IMR-90 (cell line): ENCODE measurements at regions not wholly inside any gene's neighbourhood (a gene's known extent, or its start where the extent isn't known, plus 50 kb on each side); places are given as distances from the start of the nearest gene placed in this dataset.

Experiments
- ATAC-seq: fragments of 200-7000 bp; cut with Tn5 transposase; 2 replicates; pipeline ENCODE4 v1.9.1; 2020; ENCODE audit warnings: low read depth, mild to moderate bottlenecking, moderate library complexity
- BruUV-seq: library from RNA; stranded (reverse); fragments of 400-500 nt; replicated peaks from 2 replicates; lab custom pipeline; 2021; lab: Mats Ljungman, UMichigan
- CTCF ChIA-PET: fragments of 300-600 bp; formaldehyde crosslinking; extraction: SDS; loops from one replicate; lab custom pipeline; 2021; ENCODE audit warnings: antibody characterized with exemption; lab: Yijun Ruan, JAX
- POLR2A ChIA-PET: fragments of 300-600 bp; sonication (Branson Sonifier 250); formaldehyde crosslinking; loops from one replicate; lab custom pipeline; 2022; ENCODE audit warnings: antibody characterized with exemption; ENCODE audit not compliant: unreplicated experiment; lab: Charles Lee
- DNase-seq: peaks from one replicate; pipeline ENCODE4 v3.0.0; 2013
- H2AFZ ChIP-seq: replicated peaks from 2 replicates; pipeline ENCODE3; 2013; ENCODE audit warnings: low read length, mild to moderate bottlenecking; ENCODE audit not compliant: poor library complexity
- H2AK5ac ChIP-seq: 2 replicates; pipeline ENCODE4 v1.6.1; 2013; ENCODE audit warnings: low read depth, low read length, inconsistent platforms
- H2AK9ac ChIP-seq: replicated peaks from 2 replicates; pipeline ENCODE3; 2013; ENCODE audit warnings: mild to moderate bottlenecking, low read depth, low read length, moderate library complexity; ENCODE audit not compliant: poor library complexity
- H2BK120ac ChIP-seq: 2 replicates; pipeline ENCODE4 v1.6.1; 2013; ENCODE audit warnings: low read depth, low read length, inconsistent platforms
- H2BK15ac ChIP-seq: 3 replicates; pipeline ENCODE4 v1.6.1; 2013; ENCODE audit warnings: low read depth, low read length, inconsistent platforms
- H2BK20ac ChIP-seq: 2 replicates; pipeline ENCODE4 v1.6.1; 2013; ENCODE audit warnings: low read depth, mild to moderate bottlenecking, inconsistent platforms, low read length, moderate library complexity
- H2BK5ac ChIP-seq: 2 replicates; pipeline ENCODE4 v1.6.1; 2013; ENCODE audit warnings: mild to moderate bottlenecking, low read depth, low read length, inconsistent platforms; ENCODE audit not compliant: poor library complexity, severe bottlenecking
- H3K14ac ChIP-seq: replicated peaks from 2 replicates; pipeline ENCODE4 v1.6.1; 2013; ENCODE audit warnings: low read depth, low read length, inconsistent platforms
- H3K18ac ChIP-seq: 2 replicates; pipeline ENCODE4 v1.6.1; 2013; ENCODE audit warnings: low read depth, low read length, control low read depth
- H3K23ac ChIP-seq: 2 replicates; pipeline ENCODE4 v1.6.1; 2013; ENCODE audit warnings: low read depth, low read length, inconsistent platforms
- H3K27ac ChIP-seq: 2 replicates; pipeline ENCODE4 v1.5.1; 2013; ENCODE audit warnings: mild to moderate bottlenecking, control low read depth, low read length; ENCODE audit not compliant: insufficient read depth
- H3K27me3 ChIP-seq: 2 replicates; pipeline ENCODE4 v1.6.1; 2013; ENCODE audit warnings: low read length; ENCODE audit not compliant: control insufficient read depth, insufficient read depth
- H3K36me3 ChIP-seq: 2 replicates; pipeline ENCODE4 v1.6.1; 2013; ENCODE audit warnings: low read length, mixed read lengths; ENCODE audit not compliant: control insufficient read depth, insufficient read depth
- H3K4ac ChIP-seq: 2 replicates; pipeline ENCODE4 v1.6.1; 2013; ENCODE audit warnings: low read depth, low read length, inconsistent platforms
- H3K4me1 ChIP-seq: 2 replicates; pipeline ENCODE4 v1.6.1; 2013; ENCODE audit warnings: low read length, mixed read lengths; ENCODE audit not compliant: control insufficient read depth, insufficient read depth
- H3K4me2 ChIP-seq: 2 replicates; pipeline ENCODE4 v1.6.1; 2013; ENCODE audit warnings: low read depth, mild to moderate bottlenecking, control low read depth, low read length, moderate library complexity
- H3K4me3 ChIP-seq: 2 replicates; pipeline ENCODE4 v1.5.1; 2013; ENCODE audit warnings: low read depth, mild to moderate bottlenecking, control low read depth, low read length, moderate library complexity; ENCODE audit not compliant: insufficient read depth
- H3K56ac ChIP-seq: 2 replicates; pipeline ENCODE4 v1.6.1; 2013; ENCODE audit warnings: low read length, inconsistent platforms; ENCODE audit not compliant: insufficient read depth; ENCODE audit errors: extremely low read depth
- H3K79me1 ChIP-seq, 2 experiments: 2 replicates each; pipeline ENCODE4 v1.6.1; 2013; ENCODE audit warnings: low read length in 2 of 2, inconsistent platforms in 1 of 2, low read depth in 1 of 2
- H3K9ac ChIP-seq: 2 replicates; pipeline ENCODE4 v1.6.1; 2013; ENCODE audit warnings: low read depth, low read length, control low read depth
- H3K9me1 ChIP-seq: 2 replicates; pipeline ENCODE4 v1.6.1; 2013; ENCODE audit warnings: low read length, inconsistent platforms; ENCODE audit not compliant: insufficient read depth
- H3K9me3 ChIP-seq: 2 replicates; pipeline ENCODE4 v1.6.1; 2013; ENCODE audit warnings: low read length; ENCODE audit not compliant: control insufficient read depth, insufficient read depth
- H4K20me1 ChIP-seq: 2 replicates; pipeline ENCODE4 v1.6.1; 2013; ENCODE audit warnings: low read length, inconsistent platforms; ENCODE audit not compliant: insufficient read depth
- H4K5ac ChIP-seq: 2 replicates; pipeline ENCODE4 v1.6.1; 2013; ENCODE audit warnings: mild to moderate bottlenecking, low read depth, low read length, control low read depth
- H4K8ac ChIP-seq, 2 experiments: 2 replicates each; pipeline ENCODE4 v1.6.1; 2013; ENCODE audit warnings: low read depth in 2 of 2, low read length in 2 of 2, control low read depth in 1 of 2, inconsistent platforms in 1 of 2
- H4K91ac ChIP-seq: 2 replicates; pipeline ENCODE4 v1.6.1; 2013; ENCODE audit warnings: low read depth, low read length, inconsistent platforms; ENCODE audit not compliant: insufficient read depth
- BHLHE40 ChIP-seq: fragments of 150-350 bp; IDR thresholded peaks from 2 replicates; pipeline ENCODE4 v1.6.1; 2016; ENCODE audit warnings: mild to moderate bottlenecking, low read depth, low read length
- CTCF ChIP-seq: conservative IDR thresholded peaks from 2 replicates; pipeline ENCODE4 v1.5.1; 2012; ENCODE audit warnings: mild to moderate bottlenecking, low read depth, low read length, improper control_type of control experiment
- MAFK ChIP-seq: IDR thresholded peaks from 2 replicates; pipeline ENCODE4 v1.6.1; 2012; ENCODE audit warnings: low read depth, low read length, improper control_type of control experiment
- RAD21 ChIP-seq: IDR thresholded peaks from 2 replicates; pipeline ENCODE4 v1.6.1; 2012; ENCODE audit warnings: low read length, improper control_type of control experiment
- RCOR1 ChIP-seq: IDR thresholded peaks from 2 replicates; pipeline ENCODE4 v1.6.1; 2012; ENCODE audit warnings: mild to moderate bottlenecking, low read length, improper control_type of control experiment; ENCODE audit not compliant: insufficient replicate concordance
- SMC3 ChIP-seq: fragments of 150-350 bp; IDR thresholded peaks from 2 replicates; pipeline ENCODE4 v1.6.1; 2016; ENCODE audit warnings: low read depth, mild to moderate bottlenecking, antibody characterized with exemption, low read length, moderate library complexity
- WGBS, 2 experiments: methylation state at CpG; one replicate each; pipeline versions ENCODE4 v1.1.5 to v1.1.7; 2013; ENCODE audit warnings: missing lambda C conversion rate in 2 of 2; ENCODE audit not compliant: insufficient read length in 1 of 2; ENCODE audit errors: extremely low coverage in 2 of 2; 5-methylcytosine and 5-hydroxymethylcytosine counted together
- dilution Hi-C: fragments of 300-500 bp; cut with HindIII; formaldehyde crosslinking; loops from one replicate; pipeline ENCODE4 v1.14.3; 2018; ENCODE audit warnings: low sequenced_read_pairs; ENCODE audit not compliant: unreplicated experiment
- in situ Hi-C: fragments of 300-500 bp; cut with MboI; formaldehyde crosslinking; loops from 3 replicates; pipeline ENCODE4 v1.14.3; 2019; ENCODE audit warnings: low sequenced_read_pairs, inconsistent platforms, mixed read lengths
- intact Hi-C: fragments of 100-400 bp; cut with micrococcal nuclease; formaldehyde crosslinking; loops from 2 replicates; pipeline ENCODE4 v1.10.0; 2022

DNA sequence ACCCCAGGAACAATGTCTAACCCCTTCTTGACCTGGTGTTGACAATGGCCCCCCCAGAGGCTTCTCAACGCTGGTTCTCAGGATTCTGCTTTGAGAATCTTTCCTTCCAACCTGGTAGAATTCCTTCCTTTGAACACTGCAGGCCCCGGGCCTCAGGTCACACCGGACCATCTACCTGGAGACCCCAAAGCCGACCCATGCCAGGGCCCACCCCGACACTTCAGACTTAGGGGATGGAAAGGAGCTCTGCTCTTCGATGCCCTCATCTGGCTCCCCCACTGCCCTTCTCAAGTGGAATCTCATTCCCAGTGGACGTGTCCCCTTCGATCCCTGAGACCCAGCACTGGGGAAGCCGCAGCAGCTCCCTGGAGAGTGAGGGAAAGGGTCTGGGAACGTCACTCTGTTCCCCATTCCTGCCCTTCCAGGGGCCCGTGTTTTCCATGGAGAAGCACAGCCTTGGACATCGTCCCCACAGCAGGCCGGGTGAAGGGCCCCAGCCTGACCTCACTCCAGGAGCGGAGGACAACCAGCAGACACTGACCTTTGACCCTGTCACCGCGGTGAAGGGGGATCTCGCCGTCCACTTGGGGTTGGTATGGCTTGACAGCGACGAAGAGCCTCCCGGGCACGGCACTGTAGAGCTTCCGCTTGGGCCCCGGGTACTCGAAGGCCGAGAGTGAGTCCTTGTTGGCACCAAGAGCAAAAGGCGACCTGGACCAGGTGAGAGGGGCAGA, 408.3 kb downstream of the CTTN start:
- Histone ChIP-seq H4K20me1 (no peaks in the 10 kb centered on the region; the same call in 1 of the 2 replicates), H3K4me3 (no peak overlapping the region), H2AK9ac (no peak overlapping the region), H2BK5ac (no peak overlapping the region), H3K23ac (no peak overlapping the region), H3K4me2 (no peak overlapping the region), H3K9me1 (no peaks in the 10 kb centered on the region), H3K56ac (no peak overlapping the region), H4K5ac (no peak overlapping the region), H2BK120ac (no peak overlapping the region), H2AFZ (no peak overlapping the region), H3K9ac (no peak overlapping the region), H3K27ac (no peak overlapping the region), H3K14ac (no peak overlapping the region), H3K79me1 (no peaks in the 10 kb centered on the region), H4K91ac (no peak overlapping the region), H3K9me3 (no peaks in the 10 kb centered on the region; the same call in 1 of the 2 replicates), H3K27me3 (no peaks in the 10 kb centered on the region), H2BK20ac (no peak overlapping the region), H3K18ac (no peak overlapping the region), H3K36me3 (peaks cover 1% of the 10 kb centered on the region; the same call in 1 of the 2 replicates), H3K4me1 (no peaks in the 10 kb centered on the region), H4K8ac (no peak overlapping the region), H2AK5ac (no peak overlapping the region), H3K4ac (no peak overlapping the region), H2BK15ac (no peak overlapping the region)
- DNase-seq (no peak), ATAC-seq (no peak)
- 65% methylated on average over 7 of the region's 27 CpGs; no CpG with 5 or more reads in 1 of the 2 experiments for WGBS, 2 experiments
- no TSS peak for BruUV-seq
- in situ Hi-C loops = no loop called here
- TF ChIP-seq RAD21 (no peak), SMC3 (no peak), BHLHE40 (no peak), RCOR1 (no peak), MAFK (no peak), CTCF (no peak)
- intact Hi-C loops = no loop called here
- dilution Hi-C loops = no loop called here
- ChIA-PET CTCF (no interaction called here), POLR2A (no interaction called here)
